Trophoblast cell (in vitro differentiated cells and primary cell): ENCODE measurements at regions not wholly inside any gene's neighbourhood (a gene's known extent, or its start where the extent isn't known, plus 50 kb on each side); places are given as distances from the start of the nearest gene placed in this dataset.

ENCODE experiments used
- DNase-seq, 2 donors: peaks; one replicate each; pipeline ENCODE4 v3.0.0-alpha.2; 2016
- H2AFZ ChIP-seq: 2 replicates; pipeline ENCODE4 v1.6.1; 2013; ENCODE audit warnings: low read length, moderate library complexity, mild to moderate bottlenecking; ENCODE audit not compliant: insufficient read depth, poor library complexity
- H2AK5ac ChIP-seq: 2 replicates; pipeline ENCODE4 v1.6.1; 2013; ENCODE audit warnings: mild to moderate bottlenecking, low read length
- H2BK120ac ChIP-seq: 2 replicates; pipeline ENCODE4 v1.6.1; 2013; ENCODE audit warnings: low read length, mild to moderate bottlenecking, moderate library complexity; ENCODE audit not compliant: insufficient read depth, poor library complexity
- H2BK12ac ChIP-seq: 2 replicates; pipeline ENCODE4 v1.6.1; 2013; ENCODE audit warnings: mild to moderate bottlenecking, low read length, moderate library complexity
- H2BK5ac ChIP-seq: 2 replicates; pipeline ENCODE4 v1.6.1; 2013; ENCODE audit warnings: low read length, low read depth, moderate library complexity, mild to moderate bottlenecking; ENCODE audit not compliant: poor library complexity
- H3K14ac ChIP-seq: 2 replicates; pipeline ENCODE4 v1.6.1; 2013; ENCODE audit warnings: mild to moderate bottlenecking, low read length
- H3K18ac ChIP-seq: 2 replicates; pipeline ENCODE4 v1.6.1; 2013; ENCODE audit warnings: mild to moderate bottlenecking, low read length
- H3K23ac ChIP-seq: 2 replicates; pipeline ENCODE4 v1.6.1; 2013; ENCODE audit warnings: low read length
- H3K27ac ChIP-seq: 2 replicates; pipeline ENCODE4 v1.5.1; 2013; ENCODE audit warnings: low read depth, mild to moderate bottlenecking, inconsistent platforms, low read length, moderate library complexity
- H3K27me3 ChIP-seq: 2 replicates; pipeline ENCODE4 v1.6.1; 2013; ENCODE audit warnings: inconsistent platforms, mild to moderate bottlenecking, low read length, moderate library complexity; ENCODE audit not compliant: insufficient read depth
- H3K36me3 ChIP-seq, 2 experiments: 1 replicate in 1 of 2; 2 replicates in 1 of 2; pipeline ENCODE4 v1.6.1; 2013; ENCODE audit warnings: low read length in 2 of 2, mild to moderate bottlenecking in 2 of 2, moderate library complexity in 1 of 2; ENCODE audit not compliant: insufficient read depth in 2 of 2, control insufficient read depth in 1 of 2
- H3K4ac ChIP-seq: 2 replicates; pipeline ENCODE4 v1.6.1; 2013; ENCODE audit warnings: low read depth, mild to moderate bottlenecking, low read length, moderate library complexity
- H3K4me1 ChIP-seq, 2 experiments: 1 replicate in 1 of 2; 2 replicates in 1 of 2; pipeline ENCODE4 v1.6.1; 2013; ENCODE audit warnings: low read length in 2 of 2, mild to moderate bottlenecking in 2 of 2, moderate library complexity in 1 of 2; ENCODE audit not compliant: insufficient read depth in 2 of 2, control insufficient read depth in 1 of 2
- H3K4me2 ChIP-seq: 2 replicates; pipeline ENCODE4 v1.6.1; 2013; ENCODE audit warnings: inconsistent platforms, mild to moderate bottlenecking, low read length, moderate library complexity
- H3K4me3 ChIP-seq: 2 replicates; pipeline ENCODE4 v1.5.1; 2013; ENCODE audit warnings: mild to moderate bottlenecking, low read depth, low read length, inconsistent platforms
- H3K79me1 ChIP-seq: one replicate; pipeline ENCODE4 v1.6.1; 2013; ENCODE audit warnings: low read length
- H3K79me2 ChIP-seq: 2 replicates; pipeline ENCODE4 v1.6.1; 2013; ENCODE audit warnings: low read length, mild to moderate bottlenecking; ENCODE audit not compliant: control insufficient read depth, insufficient read depth, poor library complexity
- H3K9ac ChIP-seq: 2 replicates; pipeline ENCODE4 v1.6.1; 2013; ENCODE audit warnings: mild to moderate bottlenecking, low read length
- H3K9me3 ChIP-seq: 2 replicates; pipeline ENCODE4 v1.6.1; 2013; ENCODE audit warnings: low read depth, mild to moderate bottlenecking, control low read depth, inconsistent platforms, low read length; ENCODE audit not compliant: insufficient read depth
- H4K12ac ChIP-seq: 2 replicates; pipeline ENCODE4 v1.6.1; 2013; ENCODE audit warnings: low read depth, mild to moderate bottlenecking, low read length, moderate library complexity
- H4K8ac ChIP-seq: 2 replicates; pipeline ENCODE4 v1.6.1; 2013; ENCODE audit warnings: low read depth, mild to moderate bottlenecking, low read length, moderate library complexity
- H4K91ac ChIP-seq: one replicate; pipeline ENCODE4 v1.6.1; 2013; ENCODE audit warnings: low read depth, mild to moderate bottlenecking, low read length, moderate library complexity
- WGBS: extraction: QIAGEN DNeasy Blood & Tissue Kit; methylation state at CpG from one replicate; pipeline ENCODE4 v1.1.7; 2013; ENCODE audit warnings: missing lambda C conversion rate; ENCODE audit not compliant: insufficient read length, insufficient coverage; ENCODE audit errors: extremely low coverage; 5-methylcytosine and 5-hydroxymethylcytosine counted together

GRCh38 chr11:90884181-90884580 lies 661.3 kb upstream of the CHORDC1 start:
- Histone ChIP-seq H3K36me3 (no peaks in the 10 kb centered on the region), H2AK5ac (no peak overlapping the region), H3K4me3 (no peak overlapping the region), H2BK5ac (no peak overlapping the region), H3K79me2 (no peaks in the 10 kb centered on the region), H3K4me1 (no peaks in the 10 kb centered on the region), H4K12ac (no peak overlapping the region), H4K8ac (no peak overlapping the region), H3K23ac (no peak overlapping the region), H3K27me3 (no peaks in the 10 kb centered on the region), H3K27ac (no peak overlapping the region), H3K4me2 (no peak overlapping the region), H3K9me3 (no peaks in the 10 kb centered on the region), H3K14ac (no peak overlapping the region), H2BK12ac (no peak overlapping the region), H3K79me1 (no peaks in the 10 kb centered on the region), H2AFZ (no peak overlapping the region), H3K9ac (no peak overlapping the region), H4K91ac (no peak overlapping the region), H2BK120ac (no peak overlapping the region), H3K18ac (no peak overlapping the region), H3K4ac (no peak overlapping the region)
- no peak for DNase-seq

DNA sequence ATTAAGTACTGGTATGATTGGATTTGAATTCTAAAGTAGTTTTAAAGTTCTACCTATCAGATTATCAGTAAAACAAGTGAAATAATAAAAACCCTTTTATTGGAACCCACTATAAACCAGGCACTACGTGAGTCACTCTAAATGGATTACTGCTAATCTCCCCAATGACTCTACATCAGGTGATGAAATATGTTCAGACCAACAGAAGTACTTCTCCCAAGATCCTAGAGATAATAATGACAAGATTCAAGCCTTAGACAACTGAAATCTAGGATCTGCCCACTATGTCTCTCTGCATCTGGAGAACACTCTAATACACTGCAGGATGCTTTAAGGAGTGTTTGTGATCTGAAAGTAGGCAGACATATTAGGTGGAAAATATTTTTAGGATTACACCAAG lies 652.1 kb upstream of the CHORDC1 start:
- H3K4ac ChIP-seq: no peak overlapping the region
- no peak overlapping the region for H2AFZ ChIP-seq
- no peak overlapping the region for H3K14ac ChIP-seq
- no peak overlapping the region for H2AK5ac ChIP-seq
- WGBS: no CpG with 5 or more reads among the region's 1 CpG
- H3K9ac ChIP-seq: no peak overlapping the region
- no peak for DNase-seq
- H3K27me3 ChIP-seq: no peaks in the 10 kb centered on the region
- no peak overlapping the region for H3K18ac ChIP-seq
- H3K9me3 ChIP-seq: no peaks in the 10 kb centered on the region
- H3K4me1 ChIP-seq: no peaks in the 10 kb centered on the region
- H3K36me3 ChIP-seq: no peaks in the 10 kb centered on the region
- H4K91ac ChIP-seq: no peak overlapping the region
- H4K12ac ChIP-seq: no peak overlapping the region
- no peak overlapping the region for H4K8ac ChIP-seq
- H3K4me3 ChIP-seq: no peak overlapping the region
- no peak overlapping the region for H3K23ac ChIP-seq
- H3K79me2 ChIP-seq: no peaks in the 10 kb centered on the region
- H2BK12ac ChIP-seq: no peak overlapping the region
- H2BK120ac ChIP-seq: no peak overlapping the region
- no peak overlapping the region for H3K4me2 ChIP-seq
- H2BK5ac ChIP-seq: no peak overlapping the region
- no peak overlapping the region for H3K27ac ChIP-seq
- no peaks in the 10 kb centered on the region for H3K79me1 ChIP-seq

DNA sequence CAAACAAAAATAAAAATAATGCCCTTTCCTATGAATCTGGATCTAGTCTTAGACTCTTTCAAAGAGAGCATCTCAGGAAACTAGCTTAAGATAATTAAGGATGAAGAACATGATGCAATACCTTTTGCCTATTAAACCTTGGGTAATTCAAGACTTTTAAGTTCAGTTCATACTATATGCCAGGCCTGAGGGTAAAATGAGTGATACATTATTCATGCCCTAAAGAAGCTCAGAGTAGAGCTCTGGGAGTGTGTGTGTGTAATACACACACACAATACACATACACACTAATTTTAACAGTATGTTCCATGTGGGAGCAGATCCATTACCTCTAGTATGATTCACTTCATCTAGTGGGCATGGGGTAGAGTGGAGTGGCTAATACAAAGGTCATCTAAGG lies 651.4 kb upstream of the CHORDC1 start:
- Histone ChIP-seq H2BK12ac (no peak overlapping the region), H2BK120ac (no peak overlapping the region), H3K27me3 (no peaks in the 10 kb centered on the region), H3K18ac (no peak overlapping the region), H3K4me3 (no peak overlapping the region), H3K9ac (no peak overlapping the region), H2AK5ac (no peak overlapping the region), H4K12ac (no peak overlapping the region), H3K27ac (no peak overlapping the region), H2BK5ac (no peak overlapping the region), H3K23ac (no peak overlapping the region), H3K79me2 (no peaks in the 10 kb centered on the region), H3K4ac (no peak overlapping the region), H3K4me1 (no peaks in the 10 kb centered on the region), H3K36me3 (no peaks in the 10 kb centered on the region), H3K79me1 (no peaks in the 10 kb centered on the region), H3K4me2 (no peak overlapping the region), H2AFZ (no peak overlapping the region), H4K8ac (no peak overlapping the region), H4K91ac (no peak overlapping the region), H3K14ac (no peak overlapping the region), H3K9me3 (no peaks in the 10 kb centered on the region)
- DNase-seq: no peak

GRCh38 chr11:90867416-90867815 lies 644.6 kb upstream of the CHORDC1 start:
- Histone ChIP-seq H3K9me3 (no peaks in the 10 kb centered on the region), H2AFZ (no peak overlapping the region), H3K27ac (no peak overlapping the region), H2BK120ac (no peak overlapping the region), H3K79me1 (no peaks in the 10 kb centered on the region), H4K12ac (no peak overlapping the region), H4K8ac (no peak overlapping the region), H3K23ac (no peak overlapping the region), H3K18ac (no peak overlapping the region), H3K36me3 (no peaks in the 10 kb centered on the region), H2AK5ac (no peak overlapping the region), H3K27me3 (no peaks in the 10 kb centered on the region), H2BK5ac (no peak overlapping the region), H3K9ac (no peak overlapping the region), H3K4ac (no peak overlapping the region), H3K4me1 (no peaks in the 10 kb centered on the region), H4K91ac (no peak overlapping the region), H3K79me2 (no peaks in the 10 kb centered on the region), H3K4me3 (no peak overlapping the region), H3K14ac (no peak overlapping the region), H3K4me2 (no peak overlapping the region), H2BK12ac (no peak overlapping the region)
- no peak for DNase-seq

DNA sequence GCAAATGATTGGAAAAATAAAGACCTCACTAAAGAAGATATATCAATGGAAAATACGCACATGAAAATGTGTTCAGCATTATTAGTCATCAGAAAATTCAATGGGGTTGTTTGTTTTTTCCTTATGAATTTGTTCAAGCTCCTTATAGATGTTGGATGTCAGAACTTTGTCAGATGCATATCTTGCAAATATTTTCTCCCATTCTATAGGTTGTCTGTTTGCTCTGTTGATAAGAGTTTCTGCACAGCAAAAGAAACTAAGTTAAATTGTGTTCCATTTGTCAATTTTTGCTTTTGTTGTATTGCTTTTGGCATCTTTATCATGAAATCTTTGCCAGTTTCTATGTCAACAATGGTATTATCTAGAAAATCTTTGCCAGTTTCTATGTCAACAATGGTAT lies 633.9 kb upstream of the CHORDC1 start:
- no peak overlapping the region for H4K8ac ChIP-seq
- no CpG with 5 or more reads among the region's 1 CpG for WGBS

More for the DNA sequence above, 633.9 kb upstream of the CHORDC1 start:
- H2BK120ac ChIP-seq: no peak overlapping the region
- no peaks in the 10 kb centered on the region for H3K36me3 ChIP-seq
- no peaks in the 10 kb centered on the region for H3K9me3 ChIP-seq
- H3K4ac ChIP-seq: no peak overlapping the region
- H3K79me2 ChIP-seq: no peaks in the 10 kb centered on the region
- no peak overlapping the region for H2BK5ac ChIP-seq
- no peak overlapping the region for H3K4me2 ChIP-seq
- no peak overlapping the region for H2BK12ac ChIP-seq
- no peak overlapping the region for H4K91ac ChIP-seq
- H3K14ac ChIP-seq: no peak overlapping the region
- no peak overlapping the region for H3K18ac ChIP-seq
- no peak overlapping the region for H2AK5ac ChIP-seq
- no peak overlapping the region for H3K4me3 ChIP-seq
- H2AFZ ChIP-seq: no peak overlapping the region
- no peak overlapping the region for H3K23ac ChIP-seq
- DNase-seq: no peak
- no peak overlapping the region for H3K9ac ChIP-seq
- H3K4me1 ChIP-seq: no peaks in the 10 kb centered on the region
- no peaks in the 10 kb centered on the region for H3K27me3 ChIP-seq
- H3K79me1 ChIP-seq: no peaks in the 10 kb centered on the region
- no peak overlapping the region for H3K27ac ChIP-seq
- H4K12ac ChIP-seq: no peak overlapping the region
